ENCODE measurements at regions not wholly inside any gene's neighbourhood (a gene's known extent, or its start where the extent isn't known, plus 50 kb on each side); places are given as distances from the start of the nearest gene placed in this dataset.

DNA sequence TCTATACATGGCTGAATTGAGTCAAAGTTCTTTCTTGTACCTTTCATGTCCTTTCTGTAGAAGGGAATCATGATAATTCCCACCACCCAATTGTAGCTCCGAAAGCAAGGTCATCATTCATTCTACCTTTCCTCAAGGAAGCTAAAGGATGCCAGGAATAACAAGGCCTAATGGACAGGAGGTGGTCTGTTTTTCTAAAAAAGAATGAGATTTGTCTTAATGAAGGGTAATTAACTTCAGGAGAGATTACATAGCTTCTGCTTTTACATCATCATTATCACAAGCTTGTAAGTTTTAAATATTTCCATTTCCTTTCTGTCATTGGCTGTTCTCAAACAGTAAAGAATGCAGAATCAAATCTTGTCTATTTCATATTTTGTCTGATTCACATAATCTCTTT lies 249.5 kb upstream of the SORCS1 start:
- no peaks in the 10 kb centered on the region for H3K36me3 ChIP-seq (ENCODE audit: control insufficient read depth in 1 of 2, insufficient read depth in 2 of 2, low read length in 2 of 2)
- no peaks in the 10 kb centered on the region for H3K9me3 ChIP-seq (ENCODE audit: control insufficient read depth in 1 of 2, low read length in 2 of 2)
- no peak overlapping the region for H3K27ac ChIP-seq (ENCODE audit: low read depth, low read length)
- no peaks in the 10 kb centered on the region for H3K4me1 ChIP-seq (ENCODE audit: control insufficient read depth in 1 of 2, insufficient read depth in 2 of 2, low read length in 2 of 2)
- H3K9ac ChIP-seq (ENCODE audit: low read depth in 1 of 2, low read length in 2 of 2): no peak overlapping the region
- no peaks in the 10 kb centered on the region for H3K27me3 ChIP-seq (ENCODE audit: control insufficient read depth in 1 of 2, insufficient read depth in 2 of 2, low read length in 2 of 2)
- H3K4me3 ChIP-seq (ENCODE audit: low read depth in 1 of 2, low read length in 2 of 2): no peak overlapping the region

DNA sequence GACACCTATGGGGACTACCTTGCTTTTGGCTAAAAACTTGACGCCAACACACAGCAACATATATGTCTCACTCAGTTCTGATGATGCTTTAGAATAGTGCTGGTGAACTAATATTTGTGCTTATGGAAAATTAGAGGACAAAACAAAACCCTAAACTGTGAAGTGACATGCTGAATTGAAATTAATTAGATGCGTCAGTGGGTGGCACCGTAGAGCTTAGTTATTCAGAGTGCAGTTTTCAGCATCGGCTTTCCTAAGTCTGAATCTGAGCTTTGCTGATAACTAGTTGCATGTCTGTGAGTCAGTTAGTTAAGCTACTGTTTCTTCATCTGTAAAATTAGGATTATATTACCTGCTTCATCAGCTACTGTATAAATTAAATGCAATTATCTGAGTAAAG lies 245.0 kb upstream of the SORCS1 start:
- Histone ChIP-seq H3K27ac (ENCODE audit: low read depth, low read length) (no peak overlapping the region), H3K9me3 (ENCODE audit: control insufficient read depth in 1 of 2, low read length in 2 of 2) (no peaks in the 10 kb centered on the region), H3K36me3 (ENCODE audit: control insufficient read depth in 1 of 2, insufficient read depth in 2 of 2, low read length in 2 of 2) (no peaks in the 10 kb centered on the region), H3K4me3 (ENCODE audit: low read depth in 1 of 2, low read length in 2 of 2) (no peak overlapping the region), H3K4me1 (ENCODE audit: control insufficient read depth in 1 of 2, insufficient read depth in 2 of 2, low read length in 2 of 2) (no peaks in the 10 kb centered on the region), H3K27me3 (ENCODE audit: control insufficient read depth in 1 of 2, insufficient read depth in 2 of 2, low read length in 2 of 2) (no peaks in the 10 kb centered on the region), H3K9ac (ENCODE audit: low read depth in 1 of 2, low read length in 2 of 2) (no peak overlapping the region)

GRCh38 chr10:107398115-107398514 lies 233.6 kb upstream of the SORCS1 start:
- Histone ChIP-seq H3K27ac (ENCODE audit: low read depth, low read length) (no peak overlapping the region), H3K9ac (ENCODE audit: low read depth in 1 of 2, low read length in 2 of 2) (no peak overlapping the region), H3K27me3 (ENCODE audit: control insufficient read depth in 1 of 2, insufficient read depth in 2 of 2, low read length in 2 of 2) (no peaks in the 10 kb centered on the region), H3K4me1 (ENCODE audit: control insufficient read depth in 1 of 2, insufficient read depth in 2 of 2, low read length in 2 of 2) (no peaks in the 10 kb centered on the region), H3K36me3 (ENCODE audit: control insufficient read depth in 1 of 2, insufficient read depth in 2 of 2, low read length in 2 of 2) (no peaks in the 10 kb centered on the region), H3K9me3 (ENCODE audit: control insufficient read depth in 1 of 2, low read length in 2 of 2) (no peaks in the 10 kb centered on the region), H3K4me3 (ENCODE audit: low read depth in 1 of 2, low read length in 2 of 2) (no peak overlapping the region)

- Histone ChIP-seq H3K9me3 (ENCODE audit: control insufficient read depth in 1 of 2, low read length in 2 of 2) (no peaks in the 10 kb centered on the region), H3K27ac (ENCODE audit: low read depth, low read length) (no peak overlapping the region), H3K4me1 (ENCODE audit: control insufficient read depth in 1 of 2, insufficient read depth in 2 of 2, low read length in 2 of 2) (no peaks in the 10 kb centered on the region), H3K36me3 (ENCODE audit: control insufficient read depth in 1 of 2, insufficient read depth in 2 of 2, low read length in 2 of 2) (no peaks in the 10 kb centered on the region), H3K4me3 (ENCODE audit: low read depth in 1 of 2, low read length in 2 of 2) (no peak overlapping the region), H3K27me3 (ENCODE audit: control insufficient read depth in 1 of 2, insufficient read depth in 2 of 2, low read length in 2 of 2) (no peaks in the 10 kb centered on the region), H3K9ac (ENCODE audit: low read depth in 1 of 2, low read length in 2 of 2) (no peak overlapping the region)
Observed at GRCh38 chr10:107391901-107392300, 227.4 kb upstream of the SORCS1 start.

DNA sequence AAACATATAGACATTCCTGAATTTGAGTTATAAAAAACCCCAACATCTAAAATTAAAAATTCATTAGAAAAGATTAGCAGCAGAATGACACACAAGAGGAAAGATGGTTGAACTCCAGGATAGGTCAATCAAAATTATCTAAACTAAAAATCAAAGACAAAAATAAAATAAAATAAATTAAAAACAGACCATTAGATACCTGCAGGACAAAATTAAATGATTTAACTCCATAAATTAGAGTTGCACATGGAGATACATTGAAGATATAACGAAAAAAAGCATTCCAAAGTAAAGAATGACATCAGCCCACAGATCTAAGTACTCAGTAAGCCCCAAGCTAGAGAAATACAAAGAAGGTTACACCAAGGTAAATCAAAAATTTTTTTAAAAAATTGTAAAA lies 226.1 kb upstream of the SORCS1 start:
- Histone ChIP-seq H3K9me3 (ENCODE audit: control insufficient read depth in 1 of 2, low read length in 2 of 2) (no peaks in the 10 kb centered on the region), H3K9ac (ENCODE audit: low read depth in 1 of 2, low read length in 2 of 2) (no peak overlapping the region), H3K4me1 (ENCODE audit: control insufficient read depth in 1 of 2, insufficient read depth in 2 of 2, low read length in 2 of 2) (no peaks in the 10 kb centered on the region), H3K27me3 (ENCODE audit: control insufficient read depth in 1 of 2, insufficient read depth in 2 of 2, low read length in 2 of 2) (no peaks in the 10 kb centered on the region), H3K4me3 (ENCODE audit: low read depth in 1 of 2, low read length in 2 of 2) (no peak overlapping the region), H3K36me3 (ENCODE audit: control insufficient read depth in 1 of 2, insufficient read depth in 2 of 2, low read length in 2 of 2) (no peaks in the 10 kb centered on the region), H3K27ac (ENCODE audit: low read depth, low read length) (no peak overlapping the region)

DNA sequence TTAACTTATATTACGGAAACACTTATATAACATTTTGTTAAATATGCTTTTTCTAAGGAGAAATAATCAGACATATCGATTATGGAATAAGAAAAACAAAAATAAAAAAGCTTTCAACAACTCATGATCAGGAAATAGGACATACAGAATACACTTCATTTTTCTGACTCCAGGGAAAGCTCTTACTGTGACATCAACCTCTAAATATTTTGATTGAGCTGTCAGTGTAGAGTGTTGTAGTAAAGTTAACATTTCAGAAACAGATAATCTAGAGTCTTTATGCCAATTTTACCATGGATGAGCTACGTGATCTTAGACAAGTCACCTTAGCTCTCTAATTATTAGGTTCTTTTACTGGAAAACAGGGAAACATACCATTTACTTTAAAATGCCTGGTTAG lies 218.9 kb upstream of the SORCS1 start:
- Histone ChIP-seq H3K27me3 (ENCODE audit: control insufficient read depth in 1 of 2, insufficient read depth in 2 of 2, low read length in 2 of 2) (no peaks in the 10 kb centered on the region), H3K27ac (ENCODE audit: low read depth, low read length) (no peak overlapping the region), H3K4me1 (ENCODE audit: control insufficient read depth in 1 of 2, insufficient read depth in 2 of 2, low read length in 2 of 2) (no peaks in the 10 kb centered on the region), H3K9ac (ENCODE audit: low read depth in 1 of 2, low read length in 2 of 2) (no peak overlapping the region), H3K4me3 (ENCODE audit: low read depth in 1 of 2, low read length in 2 of 2) (no peak overlapping the region), H3K9me3 (ENCODE audit: control insufficient read depth in 1 of 2, low read length in 2 of 2) (no peaks in the 10 kb centered on the region), H3K36me3 (ENCODE audit: control insufficient read depth in 1 of 2, insufficient read depth in 2 of 2, low read length in 2 of 2) (no peaks in the 10 kb centered on the region)

DNA sequence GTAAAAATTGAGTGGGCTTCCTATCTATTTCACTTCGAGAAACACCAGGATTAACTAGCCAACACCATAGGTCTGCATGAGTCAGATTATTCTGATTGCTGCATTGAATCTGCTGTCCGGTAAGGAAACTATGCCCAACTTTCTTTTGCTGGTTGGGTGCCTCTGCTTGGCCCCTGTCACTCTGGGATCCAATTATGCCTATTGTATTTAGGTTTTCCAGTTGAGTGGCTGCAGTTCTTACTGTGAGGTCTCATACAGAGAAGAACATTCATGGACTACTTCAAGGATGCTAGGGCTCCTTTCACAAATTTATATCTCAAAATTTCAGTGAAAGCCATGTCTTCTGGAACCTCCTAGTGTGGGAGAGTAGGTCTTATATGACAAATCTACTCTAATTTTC lies 215.1 kb upstream of the SORCS1 start:
- no peaks in the 10 kb centered on the region for H3K36me3 ChIP-seq (ENCODE audit: control insufficient read depth in 1 of 2, insufficient read depth in 2 of 2, low read length in 2 of 2)
- no peak overlapping the region for H3K27ac ChIP-seq (ENCODE audit: low read depth, low read length)
- no peak overlapping the region for H3K4me3 ChIP-seq (ENCODE audit: low read depth in 1 of 2, low read length in 2 of 2)
- peaks cover 0 to 4% of the 10 kb centered on the region in 2 donors for H3K9me3 ChIP-seq (ENCODE audit: control insufficient read depth in 1 of 2, low read length in 2 of 2)
- no peaks in the 10 kb centered on the region for H3K27me3 ChIP-seq (ENCODE audit: control insufficient read depth in 1 of 2, insufficient read depth in 2 of 2, low read length in 2 of 2)
- H3K9ac ChIP-seq (ENCODE audit: low read depth in 1 of 2, low read length in 2 of 2): no peak overlapping the region
- no peaks in the 10 kb centered on the region for H3K4me1 ChIP-seq (ENCODE audit: control insufficient read depth in 1 of 2, insufficient read depth in 2 of 2, low read length in 2 of 2)

DNA sequence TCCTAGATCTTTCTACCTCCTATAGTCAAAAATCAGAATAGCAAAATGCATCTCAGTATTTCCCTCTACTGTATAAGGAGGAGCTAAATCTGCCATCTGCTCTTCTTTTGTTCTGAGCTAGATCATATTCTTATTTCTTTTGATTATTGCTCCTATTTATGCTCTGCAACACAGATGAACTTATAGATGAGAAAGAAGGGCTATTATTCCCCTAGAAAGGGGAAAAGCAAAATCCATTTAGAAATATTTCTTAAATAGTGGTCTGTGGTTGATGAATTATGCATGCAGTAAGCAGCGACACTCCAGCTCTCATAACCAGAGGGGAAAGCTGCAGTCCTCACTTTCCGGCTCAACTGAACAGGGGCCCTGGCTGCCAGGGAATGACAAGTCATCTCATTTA lies 207.3 kb upstream of the SORCS1 start:
- peaks cover 0 to 4% of the 10 kb centered on the region in 2 donors for H3K9me3 ChIP-seq (ENCODE audit: control insufficient read depth in 1 of 2, low read length in 2 of 2)
- no peak overlapping the region for H3K4me3 ChIP-seq (ENCODE audit: low read depth in 1 of 2, low read length in 2 of 2)
- H3K27me3 ChIP-seq (ENCODE audit: control insufficient read depth in 1 of 2, insufficient read depth in 2 of 2, low read length in 2 of 2): no peaks in the 10 kb centered on the region
- no peak overlapping the region for H3K9ac ChIP-seq (ENCODE audit: low read depth in 1 of 2, low read length in 2 of 2)
- H3K4me1 ChIP-seq (ENCODE audit: control insufficient read depth in 1 of 2, insufficient read depth in 2 of 2, low read length in 2 of 2): no peaks in the 10 kb centered on the region
- H3K27ac ChIP-seq (ENCODE audit: low read depth, low read length): no peak overlapping the region
- H3K36me3 ChIP-seq (ENCODE audit: control insufficient read depth in 1 of 2, insufficient read depth in 2 of 2, low read length in 2 of 2): no peaks in the 10 kb centered on the region

DNA sequence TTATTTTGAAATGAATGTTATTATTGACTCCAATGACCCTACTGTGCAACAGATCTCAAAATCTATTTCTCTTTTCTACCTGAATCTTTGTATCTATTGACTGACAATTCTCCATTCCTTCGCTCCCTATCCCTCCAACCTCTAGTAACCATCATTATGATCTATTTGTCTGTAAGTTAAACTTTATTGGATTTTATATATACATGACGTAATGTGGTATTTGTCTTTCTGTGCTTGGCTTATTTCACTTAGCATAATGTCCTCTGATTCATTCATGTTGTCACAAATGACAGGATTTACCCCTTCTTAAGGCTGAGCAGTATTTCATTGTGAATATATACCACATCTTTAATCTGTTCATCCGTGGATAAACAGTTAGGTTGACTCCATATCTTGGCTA lies 200.4 kb upstream of the SORCS1 start:
- no peaks in the 10 kb centered on the region for H3K36me3 ChIP-seq (ENCODE audit: control insufficient read depth in 1 of 2, insufficient read depth in 2 of 2, low read length in 2 of 2)
- no peak overlapping the region for H3K27ac ChIP-seq (ENCODE audit: low read depth, low read length)
- H3K9ac ChIP-seq (ENCODE audit: low read depth in 1 of 2, low read length in 2 of 2): no peak overlapping the region
- H3K27me3 ChIP-seq (ENCODE audit: control insufficient read depth in 1 of 2, insufficient read depth in 2 of 2, low read length in 2 of 2): no peaks in the 10 kb centered on the region
- H3K9me3 ChIP-seq (ENCODE audit: control insufficient read depth in 1 of 2, low read length in 2 of 2): no peaks in the 10 kb centered on the region
- no peak overlapping the region for H3K4me3 ChIP-seq (ENCODE audit: low read depth in 1 of 2, low read length in 2 of 2)
- H3K4me1 ChIP-seq (ENCODE audit: control insufficient read depth in 1 of 2, insufficient read depth in 2 of 2, low read length in 2 of 2): no peaks in the 10 kb centered on the region

DNA sequence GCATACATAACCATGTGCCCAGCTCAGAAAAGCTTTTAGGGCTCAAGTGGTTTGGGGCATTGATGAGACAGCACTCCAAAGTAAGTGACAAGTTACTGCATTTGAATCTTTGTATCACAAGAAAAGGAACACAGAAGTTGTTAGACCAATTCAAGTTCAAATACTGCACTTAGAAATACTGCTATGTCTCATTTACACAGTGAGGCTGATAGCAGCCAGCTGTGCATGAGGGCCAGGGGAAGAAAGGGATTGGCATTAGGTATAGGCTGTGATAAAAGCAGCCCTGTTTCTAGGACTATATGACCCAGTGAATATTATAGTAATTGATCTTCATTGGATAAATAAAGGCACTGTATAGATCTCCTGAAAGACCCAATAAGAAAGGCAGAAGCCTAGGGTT lies 197.8 kb upstream of the SORCS1 start:
- Histone ChIP-seq H3K27me3 (ENCODE audit: control insufficient read depth in 1 of 2, insufficient read depth in 2 of 2, low read length in 2 of 2) (no peaks in the 10 kb centered on the region), H3K9ac (ENCODE audit: low read depth in 1 of 2, low read length in 2 of 2) (no peak overlapping the region), H3K36me3 (ENCODE audit: control insufficient read depth in 1 of 2, insufficient read depth in 2 of 2, low read length in 2 of 2) (no peaks in the 10 kb centered on the region), H3K4me1 (ENCODE audit: control insufficient read depth in 1 of 2, insufficient read depth in 2 of 2, low read length in 2 of 2) (no peaks in the 10 kb centered on the region), H3K9me3 (ENCODE audit: control insufficient read depth in 1 of 2, low read length in 2 of 2) (no peaks in the 10 kb centered on the region), H3K27ac (ENCODE audit: low read depth, low read length) (no peak overlapping the region), H3K4me3 (ENCODE audit: low read depth in 1 of 2, low read length in 2 of 2) (no peak overlapping the region)

- H3K4me1 ChIP-seq (ENCODE audit: control insufficient read depth in 1 of 2, insufficient read depth in 2 of 2, low read length in 2 of 2): no peaks in the 10 kb centered on the region
- no peaks in the 10 kb centered on the region for H3K27me3 ChIP-seq (ENCODE audit: control insufficient read depth in 1 of 2, insufficient read depth in 2 of 2, low read length in 2 of 2)
- H3K4me3 ChIP-seq (ENCODE audit: low read depth in 1 of 2, low read length in 2 of 2): no peak overlapping the region
- no peaks in the 10 kb centered on the region for H3K36me3 ChIP-seq (ENCODE audit: control insufficient read depth in 1 of 2, insufficient read depth in 2 of 2, low read length in 2 of 2)
- H3K9me3 ChIP-seq (ENCODE audit: control insufficient read depth in 1 of 2, low read length in 2 of 2): no peaks in the 10 kb centered on the region
- H3K27ac ChIP-seq (ENCODE audit: low read depth, low read length): no peak overlapping the region
- H3K9ac ChIP-seq (ENCODE audit: low read depth in 1 of 2, low read length in 2 of 2): no peak overlapping the region
Observed at GRCh38 chr10:107357033-107357432, 192.5 kb upstream of the SORCS1 start.

Measured in duodenal mucosa (tissue), 2 donors.